B cell (primary cell): ENCODE measurements at regions not wholly inside any gene's neighbourhood (a gene's known extent, or its start where the extent isn't known, plus 50 kb on each side); places are given as distances from the start of the nearest gene placed in this dataset.
A peak's percentile ranks its signal among the peaks of the same experiment; 100 is the strongest.

Source experiments
- ATAC-seq: fragments of 200-7000 bp; cut with Tn5 transposase; one replicate; pipeline ENCODE4 v1.10.0; 2021; ENCODE audit warnings: low read depth, mild to moderate bottlenecking, moderate number of reproducible peaks, moderate library complexity
- CTCF ChIA-PET: fragments of 350-600 bp; sonication (Branson Sonifier 250); formaldehyde crosslinking; loops from one replicate; lab custom pipeline; 2021; ENCODE audit warnings: antibody characterized with exemption, inconsistent platforms; lab: Charles Lee
- POLR2A ChIA-PET: fragments of 350-600 bp; sonication (Branson Sonifier 250); formaldehyde crosslinking; loops from one replicate; lab custom pipeline; 2021; ENCODE audit warnings: antibody characterized with exemption; lab: Charles Lee
- DNase-seq: peaks from one replicate; pipeline ENCODE4 v3.0.0; 2013
- H2AFZ ChIP-seq: 2 replicates; pipeline ENCODE4 v1.6.1; 2012; ENCODE audit warnings: mild to moderate bottlenecking, low read depth, low read length; ENCODE audit not compliant: insufficient read depth, poor library complexity, severe bottlenecking
- H3K27ac ChIP-seq, 2 donors: 1 replicate in 1 of 2; 2 replicates in 1 of 2; pipeline ENCODE4 v1.5.1; 2012 to 2013; ENCODE audit warnings: low read length in 2 of 2, mild to moderate bottlenecking in 2 of 2, moderate library complexity in 1 of 2
- H3K27me3 ChIP-seq, 4 experiments: fragments of 200-600 bp in 1 of 4; sonication (generic) in 1 of 4; replicated peaks in 1 of 4; 1 replicate in 2 of 4; 2 replicates in 2 of 4; pipeline versions ENCODE4 v1.6.1 to v1.7.0; 2013 to 2016; ENCODE audit warnings: low read length in 3 of 4, mild to moderate bottlenecking in 2 of 4, mixed read lengths in 1 of 4, moderate library complexity in 1 of 4; ENCODE audit not compliant: insufficient read depth in 4 of 4, control insufficient read depth in 3 of 4; ENCODE audit errors: control extremely low read depth in 1 of 4
- H3K36me3 ChIP-seq, 2 experiments: replicated peaks in 1 of 2; 1 replicate in 1 of 2; 2 replicates in 1 of 2; pipeline versions ENCODE4 v1.6.1 to v1.7.1; 2013; ENCODE audit warnings: low read length in 1 of 2; ENCODE audit not compliant: insufficient read depth in 2 of 2, control insufficient read depth in 1 of 2; ENCODE audit errors: control extremely low read depth in 1 of 2, extremely low read depth in 1 of 2
- H3K4me1 ChIP-seq, 2 donors: fragments of 200-600 bp in 1 of 2; sonication (generic) in 1 of 2; 1 replicate in 1 of 2; 2 replicates in 1 of 2; pipeline versions ENCODE4 v1.5.1 to v1.6.1; 2013 to 2017; ENCODE audit warnings: low read length in 2 of 2; ENCODE audit not compliant: control insufficient read depth in 2 of 2, insufficient read depth in 2 of 2
- H3K4me2 ChIP-seq: replicated peaks from 2 replicates; pipeline ENCODE3; 2012; ENCODE audit warnings: mild to moderate bottlenecking, low read depth, low read length; ENCODE audit not compliant: poor library complexity, severe bottlenecking
- H3K4me3 ChIP-seq, 5 experiments: fragments of 200-600 bp in 1 of 5; sonication (generic) in 1 of 5; 1 replicate in 3 of 5; 2 replicates in 2 of 5; pipeline versions ENCODE4 v1.5.1 to v1.7.0; 2011 to 2016; ENCODE audit warnings: low read length in 4 of 5, mild to moderate bottlenecking in 4 of 5, low read depth in 2 of 5, control low read depth in 1 of 5, moderate library complexity in 1 of 5; ENCODE audit not compliant: insufficient read depth in 1 of 5; ENCODE audit errors: control extremely low read depth in 1 of 5, extremely low read depth in 1 of 5
- H3K79me2 ChIP-seq: fragments of 200-600 bp; sonication (generic); one replicate; pipeline ENCODE4 v1.6.0; 2016; ENCODE audit warnings: low read length; ENCODE audit not compliant: control insufficient read depth, insufficient read depth
- H3K9ac ChIP-seq: fragments of 200-600 bp; sonication (generic); 2 replicates; pipeline ENCODE4 v1.6.1; 2017; ENCODE audit warnings: mild to moderate bottlenecking, low read length, moderate library complexity
- H3K9me3 ChIP-seq, 3 donors: one replicate each; pipeline versions ENCODE4 v1.6.1 to v1.7.1; 2013; ENCODE audit warnings: low read length in 2 of 3; ENCODE audit not compliant: control insufficient read depth in 2 of 3, insufficient read depth in 1 of 3; ENCODE audit errors: control extremely low read depth in 1 of 3
- H4K20me1 ChIP-seq: 2 replicates; pipeline ENCODE4 v1.6.0; 2012; ENCODE audit warnings: mild to moderate bottlenecking, low read length; ENCODE audit not compliant: insufficient read depth, control insufficient read depth, poor library complexity, severe bottlenecking
- H3K27ac Mint-ChIP-seq: one replicate; pipeline ENCODE4 v1.8.0; 2021; ENCODE audit warnings: mixed read lengths
- H3K27me3 Mint-ChIP-seq: one replicate; pipeline ENCODE4 v1.8.0; 2021; ENCODE audit warnings: mixed read lengths
- H3K4me1 Mint-ChIP-seq: one replicate; pipeline ENCODE4 v1.8.0; 2021; ENCODE audit warnings: mixed read lengths
- H3K4me3 Mint-ChIP-seq: one replicate; pipeline ENCODE4 v1.8.0; 2021; ENCODE audit warnings: mixed read lengths
- H3K9me3 Mint-ChIP-seq: one replicate; pipeline ENCODE4 v1.8.0; 2022; ENCODE audit warnings: mixed read lengths; ENCODE audit not compliant: insufficient read depth
- EZH2 ChIP-seq: IDR thresholded peaks from 2 replicates; pipeline ENCODE4 v1.6.1; 2012; ENCODE audit warnings: borderline replicate concordance, low read depth, mild to moderate bottlenecking, moderate library complexity, low read length; ENCODE audit not compliant: insufficient read depth, poor library complexity, severe bottlenecking
- WGBS: methylation state at CpG from one replicate; pipeline ENCODE4 v1.1.5; 2013; ENCODE audit warnings: missing lambda C conversion rate; ENCODE audit not compliant: insufficient coverage; 5-methylcytosine and 5-hydroxymethylcytosine counted together
- intact Hi-C: fragments of 100-400 bp; cut with micrococcal nuclease; formaldehyde crosslinking; loops from one replicate; pipeline ENCODE4 v1.10.0; 2022
- TF ChIP-seq, protein P1 (sequence below): fragments of 200-600 bp; IDR thresholded peaks from one replicate; pipeline ENCODE4 v1.8.0; 2022; ENCODE audit warnings: antibody characterized with exemption, mild to moderate bottlenecking

DNA sequence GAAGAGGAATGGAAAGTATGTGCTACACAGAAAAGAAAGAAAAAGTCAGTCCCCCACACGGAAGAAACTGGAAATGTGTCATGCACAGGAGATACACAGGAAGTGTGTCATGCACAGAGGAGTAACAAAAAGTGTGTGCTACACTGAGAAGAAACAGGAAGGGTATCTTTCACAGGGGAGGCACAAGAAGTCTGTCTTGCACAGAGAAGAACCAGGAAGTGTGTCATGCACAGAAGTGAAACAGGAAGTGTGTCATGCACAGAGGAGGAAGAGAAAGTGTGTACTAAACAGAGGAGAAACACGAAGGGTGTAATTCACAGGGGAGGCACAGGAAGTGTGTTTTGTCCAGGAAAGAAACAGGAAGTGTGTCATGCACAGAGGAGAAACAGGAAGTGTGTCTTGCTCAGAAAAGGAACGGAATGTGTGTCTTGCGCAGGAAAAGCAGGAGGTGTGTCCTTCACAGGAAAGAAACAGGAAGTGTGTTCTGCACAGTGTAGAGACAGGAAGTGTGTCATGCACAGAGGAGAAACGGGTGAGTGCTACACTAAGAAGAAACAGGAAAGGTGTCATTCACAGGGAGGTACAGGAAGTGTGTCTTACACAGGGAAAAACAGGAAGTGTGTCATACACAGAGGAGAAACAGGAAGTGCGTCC is 527.2 kb upstream of the PRKX start:
- no peak overlapping the region for H3K27ac Mint-ChIP-seq

More for the DNA sequence above, 527.2 kb upstream of the PRKX start:
- ChIA-PET POLR2A (no interaction called here), CTCF (no interaction called here)
- Histone ChIP-seq H3K9me3 (peaks cover 1 to 18% (median 10%) of the 10 kb centered on the region in 3 donors), H4K20me1 (no peaks in the 10 kb centered on the region), H3K4me2 (no peak overlapping the region), H3K79me2 (no peaks in the 10 kb centered on the region), H3K4me3 (peak overlapping the region in 1 of 5 experiments; percentile 1), H3K27me3 (no peaks in the 10 kb centered on the region), H3K4me1 (peaks cover 0 to 6% of the 10 kb centered on the region in 2 donors), H3K9ac (peak overlapping the region; percentile 11), H3K27ac (peak overlapping the region; percentile 54 to 57), H2AFZ (no peak overlapping the region), H3K36me3 (no peaks in the 10 kb centered on the region)
- Mint-ChIP-seq H3K4me1 (peaks cover 3% of the 10 kb centered on the region), H3K9me3 (no peaks in the 10 kb centered on the region), H3K4me3 (no peak overlapping the region), H3K27me3 (no peaks in the 10 kb centered on the region)
- 40% methylated on average over 3 of the region's 6 CpGs for WGBS
- TF ChIP-seq, protein P1, sequence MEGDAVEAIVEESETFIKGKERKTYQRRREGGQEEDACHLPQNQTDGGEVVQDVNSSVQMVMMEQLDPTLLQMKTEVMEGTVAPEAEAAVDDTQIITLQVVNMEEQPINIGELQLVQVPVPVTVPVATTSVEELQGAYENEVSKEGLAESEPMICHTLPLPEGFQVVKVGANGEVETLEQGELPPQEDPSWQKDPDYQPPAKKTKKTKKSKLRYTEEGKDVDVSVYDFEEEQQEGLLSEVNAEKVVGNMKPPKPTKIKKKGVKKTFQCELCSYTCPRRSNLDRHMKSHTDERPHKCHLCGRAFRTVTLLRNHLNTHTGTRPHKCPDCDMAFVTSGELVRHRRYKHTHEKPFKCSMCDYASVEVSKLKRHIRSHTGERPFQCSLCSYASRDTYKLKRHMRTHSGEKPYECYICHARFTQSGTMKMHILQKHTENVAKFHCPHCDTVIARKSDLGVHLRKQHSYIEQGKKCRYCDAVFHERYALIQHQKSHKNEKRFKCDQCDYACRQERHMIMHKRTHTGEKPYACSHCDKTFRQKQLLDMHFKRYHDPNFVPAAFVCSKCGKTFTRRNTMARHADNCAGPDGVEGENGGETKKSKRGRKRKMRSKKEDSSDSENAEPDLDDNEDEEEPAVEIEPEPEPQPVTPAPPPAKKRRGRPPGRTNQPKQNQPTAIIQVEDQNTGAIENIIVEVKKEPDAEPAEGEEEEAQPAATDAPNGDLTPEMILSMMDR = no peak
- no peak for TF ChIP-seq EZH2
- ATAC-seq (peak; percentile 17), DNase-seq (peak; percentile 44)
- intact Hi-C loops = no loop called here
